ENCODE measurements at regions not wholly inside any gene's neighbourhood (a gene's known extent, or its start where the extent isn't known, plus 50 kb on each side); places are given as distances from the start of the nearest gene placed in this dataset.

DNA sequence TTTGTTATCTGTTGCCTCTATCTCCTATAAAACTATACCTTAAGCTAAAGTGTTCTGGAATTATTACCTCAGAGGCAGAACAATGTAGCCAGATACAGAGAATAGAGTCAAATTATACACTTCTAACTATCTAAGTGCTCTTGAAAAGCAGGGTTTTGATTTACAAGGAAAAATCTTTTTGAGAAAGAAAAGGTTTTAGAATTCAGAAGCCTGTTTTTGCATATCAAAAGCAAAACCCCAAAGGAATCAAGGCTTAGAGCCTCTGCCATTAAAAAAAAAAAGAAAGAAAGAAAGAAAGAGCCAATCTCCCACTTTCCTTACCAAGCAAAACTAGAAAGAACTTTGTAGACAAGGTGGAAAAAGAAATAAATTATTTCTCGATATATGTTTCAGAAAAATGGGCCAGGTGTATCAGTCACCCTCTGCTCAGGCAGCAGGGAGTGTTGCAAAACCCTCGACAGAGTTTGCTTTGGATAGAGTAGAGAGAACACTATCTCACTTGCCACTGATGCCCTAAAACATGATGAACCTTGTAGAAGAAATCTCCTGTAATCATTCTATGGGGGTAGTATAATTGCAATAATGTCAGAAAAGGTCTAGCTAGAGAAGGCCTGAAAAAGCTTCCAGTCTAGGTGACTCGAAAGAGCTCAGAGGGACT is 318.3 kb downstream of the PCDH10 start:
- Histone ChIP-seq H3K27ac (no peak overlapping the region), H3K4me1 (no peaks in the 10 kb centered on the region), H3K4me2 (no peak overlapping the region), H3K4me3 (no peak overlapping the region), H3K9me3 (no peaks in the 10 kb centered on the region)
- CTCF ChIA-PET, result no interaction called here
- POLR2A ChIA-PET, result no interaction called here
- DNase-seq (ENCODE audit: low read depth in 1 of 2, low spot score in 1 of 2), result no peak
- FAIRE-seq, result no peak
- TF ChIP-seq JUNB (IDR thresholded peaks at IDR 0.05), result no peak
- TF ChIP-seq, protein P1, sequence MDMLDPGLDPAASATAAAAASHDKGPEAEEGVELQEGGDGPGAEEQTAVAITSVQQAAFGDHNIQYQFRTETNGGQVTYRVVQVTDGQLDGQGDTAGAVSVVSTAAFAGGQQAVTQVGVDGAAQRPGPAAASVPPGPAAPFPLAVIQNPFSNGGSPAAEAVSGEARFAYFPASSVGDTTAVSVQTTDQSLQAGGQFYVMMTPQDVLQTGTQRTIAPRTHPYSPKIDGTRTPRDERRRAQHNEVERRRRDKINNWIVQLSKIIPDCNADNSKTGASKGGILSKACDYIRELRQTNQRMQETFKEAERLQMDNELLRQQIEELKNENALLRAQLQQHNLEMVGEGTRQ (IDR thresholded peaks at IDR 0.05), result no peak
- TF ChIP-seq RCOR1 (IDR thresholded peaks at IDR 0.05; ENCODE audit: low read depth, low read length), result no peak
- TF ChIP-seq ELK1 (IDR thresholded peaks at IDR 0.05; ENCODE audit: low read depth, low read length), result no peak
- no peak for TF ChIP-seq HOXA7 (CRISPR knock-in tag; IDR thresholded peaks at IDR 0.05)
- TF ChIP-seq MAZ (IDR thresholded peaks at IDR 0.05; ENCODE audit: borderline replicate concordance, low read depth, low read length), result no peak
- TF ChIP-seq POLR2AphosphoS2 (conservative IDR thresholded peaks at IDR 0.05; ENCODE audit: low read length), result no peak
- no peak for TF ChIP-seq CBX8 (IDR thresholded peaks at IDR 0.05)
- TF ChIP-seq KDM1A (IDR thresholded peaks at IDR 0.05; ENCODE audit: low read depth), result no peak
- TF ChIP-seq, protein P2, sequence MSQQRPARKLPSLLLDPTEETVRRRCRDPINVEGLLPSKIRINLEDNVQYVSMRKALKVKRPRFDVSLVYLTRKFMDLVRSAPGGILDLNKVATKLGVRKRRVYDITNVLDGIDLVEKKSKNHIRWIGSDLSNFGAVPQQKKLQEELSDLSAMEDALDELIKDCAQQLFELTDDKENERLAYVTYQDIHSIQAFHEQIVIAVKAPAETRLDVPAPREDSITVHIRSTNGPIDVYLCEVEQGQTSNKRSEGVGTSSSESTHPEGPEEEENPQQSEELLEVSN (IDR thresholded peaks at IDR 0.05; ENCODE audit: borderline replicate concordance, low read depth), result no peak
- no peak for TF ChIP-seq TP53 (CRISPR knock-in tag; IDR thresholded peaks at IDR 0.05)
- TF ChIP-seq, protein P3, sequence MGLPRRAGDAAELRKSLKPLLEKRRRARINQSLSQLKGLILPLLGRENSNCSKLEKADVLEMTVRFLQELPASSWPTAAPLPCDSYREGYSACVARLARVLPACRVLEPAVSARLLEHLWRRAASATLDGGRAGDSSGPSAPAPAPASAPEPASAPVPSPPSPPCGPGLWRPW (IDR thresholded peaks at IDR 0.05), result no peak
- ATAC-seq, result no peak
- 5% methylated on average over 3 of the region's 3 CpGs for WGBS (ENCODE audit: missing lambda C conversion rate)

DNA sequence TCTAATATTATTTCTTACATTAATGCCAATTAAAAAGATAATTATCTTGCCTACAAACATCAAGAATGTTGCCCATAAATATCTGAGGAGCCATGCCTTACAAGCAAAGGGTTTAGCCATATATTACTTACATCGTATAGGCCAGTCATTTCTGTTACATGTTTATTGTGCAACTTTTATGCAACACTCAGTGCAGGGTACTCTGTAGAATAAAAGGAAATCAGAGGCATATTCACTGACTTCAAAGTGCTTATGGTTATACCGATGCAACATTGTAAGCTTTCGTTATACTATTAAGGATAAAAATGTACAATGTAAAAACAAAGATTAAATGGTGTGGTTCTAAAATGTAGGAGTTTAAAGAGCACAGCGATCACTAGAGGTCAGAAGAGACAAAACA is 315.9 kb downstream of the PCDH10 start:
- ChIA-PET CTCF (no interaction called here), POLR2A (no interaction called here)
- WGBS (ENCODE audit: missing lambda C conversion rate), result 36% methylated on average over 4 of the region's 4 CpGs
- H3K4me2 ChIP-seq, result no peak overlapping the region
- no peak for ATAC-seq
- no peak overlapping the region for H3K4me3 ChIP-seq
- H3K4me1 ChIP-seq, result no peaks in the 10 kb centered on the region
- no peak for DNase-seq (ENCODE audit: low read depth in 1 of 2, low spot score in 1 of 2)
- no peak overlapping the region for H3K27ac ChIP-seq
- no peaks in the 10 kb centered on the region for H3K9me3 ChIP-seq
- no peak for FAIRE-seq
- no peak for TF ChIP-seq KDM1A (IDR thresholded peaks at IDR 0.05; ENCODE audit: low read depth)
- no peak for TF ChIP-seq SMC3 (IDR thresholded peaks at IDR 0.05)
- no peak for TF ChIP-seq HDAC2 (IDR thresholded peaks at IDR 0.05)
- no peak for TF ChIP-seq KDM5A (IDR thresholded peaks at IDR 0.05)
- no peak for TF ChIP-seq RARB (CRISPR knock-in tag; IDR thresholded peaks at IDR 0.05)
- no peak for TF ChIP-seq MAZ (IDR thresholded peaks at IDR 0.05; ENCODE audit: borderline replicate concordance, low read depth, low read length)
- no peak for TF ChIP-seq POLR2AphosphoS2 (conservative IDR thresholded peaks at IDR 0.05; ENCODE audit: low read length)
- TF ChIP-seq CEBPB (IDR thresholded peaks at IDR 0.05), result no peak
- no peak for TF ChIP-seq FOXS1 (CRISPR knock-in tag; IDR thresholded peaks at IDR 0.05)
- no peak for TF ChIP-seq EP300 (IDR thresholded peaks at IDR 0.05)
- TF ChIP-seq RCOR1 (IDR thresholded peaks at IDR 0.05; ENCODE audit: low read depth, low read length), result no peak
- no peak for TF ChIP-seq CBX8 (IDR thresholded peaks at IDR 0.05)
- no peak for TF ChIP-seq TFCP2L1 (CRISPR knock-in tag; IDR thresholded peaks at IDR 0.05)
- no peak for TF ChIP-seq SREBF2 (IDR thresholded peaks at IDR 0.05)
- TF ChIP-seq ELK1 (IDR thresholded peaks at IDR 0.05; ENCODE audit: low read depth, low read length), result no peak
- TF ChIP-seq POLR2A (IDR thresholded peaks at IDR 0.05; ENCODE audit: low read length), result no peak
- no peak for TF ChIP-seq CTCF (IDR thresholded peaks at IDR 0.05)
- TF ChIP-seq, protein P4, sequence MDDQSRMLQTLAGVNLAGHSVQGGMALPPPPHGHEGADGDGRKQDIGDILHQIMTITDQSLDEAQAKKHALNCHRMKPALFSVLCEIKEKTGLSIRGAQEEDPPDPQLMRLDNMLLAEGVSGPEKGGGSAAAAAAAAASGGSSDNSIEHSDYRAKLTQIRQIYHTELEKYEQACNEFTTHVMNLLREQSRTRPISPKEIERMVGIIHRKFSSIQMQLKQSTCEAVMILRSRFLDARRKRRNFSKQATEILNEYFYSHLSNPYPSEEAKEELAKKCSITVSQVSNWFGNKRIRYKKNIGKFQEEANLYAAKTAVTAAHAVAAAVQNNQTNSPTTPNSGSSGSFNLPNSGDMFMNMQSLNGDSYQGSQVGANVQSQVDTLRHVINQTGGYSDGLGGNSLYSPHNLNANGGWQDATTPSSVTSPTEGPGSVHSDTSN (IDR thresholded peaks at IDR 0.05), result no peak
- TF ChIP-seq ZSCAN20 (CRISPR knock-in tag; IDR thresholded peaks at IDR 0.05), result no peak
- TF ChIP-seq BHLHE40 (IDR thresholded peaks at IDR 0.05; ENCODE audit: low read depth, low read length), result no peak

All from A549 (cell line).